ENCODE measurements at regions not wholly inside any gene's neighbourhood (a gene's known extent, or its start where the extent isn't known, plus 50 kb on each side); places are given as distances from the start of the nearest gene placed in this dataset.
"Not testable (repeated sequence)": the region's sequence is repeated elsewhere in the genome, so short reads cannot be mapped to it uniquely, and the experiment has no call there.

DNA sequence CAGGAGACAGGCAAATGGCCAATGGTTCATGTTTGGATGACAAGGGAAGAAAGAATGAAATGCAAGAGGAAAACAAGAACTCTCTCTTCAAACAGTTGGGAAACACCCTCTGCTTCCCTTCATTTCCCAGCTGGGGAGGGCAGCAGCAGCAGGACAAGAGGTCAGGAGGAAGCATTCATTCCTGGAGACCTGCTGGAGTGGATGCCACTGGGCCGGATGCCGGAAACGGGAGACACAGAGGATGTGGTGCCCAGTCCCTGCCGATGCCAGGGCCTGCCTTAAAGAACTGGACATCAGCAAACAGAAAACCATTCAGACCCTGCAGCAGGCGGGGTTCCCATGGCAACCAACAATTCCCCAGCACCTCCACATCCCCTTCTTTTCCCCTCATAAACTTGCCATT is 102.3 kb upstream of the ZNF648 start:
- peak in 1 of 2 donors; percentile 37 for DNase-seq (ENCODE audit: low read depth in 2 of 2)

- no peak for DNase-seq (ENCODE audit: low read depth in 2 of 2)
Measured at GRCh38 chr1:182159443-182159842, 97.9 kb upstream of the ZNF648 start.

- DNase-seq (ENCODE audit: low read depth in 2 of 2) = no peak
Measured at GRCh38 chr1:182157187-182157586, 95.7 kb upstream of the ZNF648 start.

GRCh38 chr1:182154425-182154824 is 92.9 kb upstream of the ZNF648 start:
- not testable (repeated sequence) for DNase-seq (ENCODE audit: low read depth in 2 of 2)

DNA sequence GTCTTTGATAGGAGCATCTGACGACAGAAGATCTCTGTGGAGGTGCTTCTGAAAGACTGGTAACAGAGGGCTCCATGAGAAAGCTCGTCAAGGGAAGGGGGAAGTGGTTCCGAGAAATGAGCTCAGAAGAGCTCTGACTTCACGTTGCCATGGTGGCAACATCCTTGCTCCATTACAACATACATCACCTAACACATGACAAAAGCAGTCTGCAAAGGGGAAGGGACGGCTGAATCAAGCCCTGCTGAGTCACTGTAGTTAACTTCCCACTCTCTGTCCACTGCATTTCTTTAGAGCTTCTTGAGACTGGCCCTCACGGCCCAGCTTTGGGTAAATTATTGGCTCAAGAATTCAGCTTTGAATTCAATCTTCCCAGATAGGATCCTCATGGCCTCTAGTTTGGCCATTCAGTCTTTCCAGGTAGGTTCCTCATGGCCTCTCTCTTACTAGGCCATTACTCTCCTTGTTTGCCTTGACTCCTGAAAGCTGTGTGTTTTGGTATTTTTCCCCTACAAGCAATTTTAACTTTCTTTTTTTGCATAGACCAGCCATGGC is 88.0 kb upstream of the ZNF648 start:
- DNase-seq (ENCODE audit: low read depth in 2 of 2) = no peak

DNA sequence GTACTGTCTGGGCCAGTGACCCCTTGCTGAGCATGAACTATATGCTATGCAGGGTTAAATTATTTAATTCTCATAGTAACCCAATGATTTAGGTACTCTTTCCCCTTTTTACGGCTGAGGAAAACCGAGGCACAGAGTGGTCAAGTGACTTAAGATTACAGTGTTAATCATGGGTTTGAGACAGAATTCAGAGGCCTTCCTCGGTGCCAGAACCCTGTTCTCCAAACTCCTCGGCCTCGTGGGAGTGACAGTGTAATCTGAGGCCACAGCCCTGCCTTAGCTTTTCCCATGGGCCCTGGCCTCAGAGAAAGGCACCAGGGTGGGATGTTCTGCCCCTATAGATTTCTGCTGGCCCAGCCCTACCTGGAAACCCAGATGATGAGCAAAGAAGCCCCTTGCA is 86.4 kb upstream of the ZNF648 start:
- no peak for DNase-seq (ENCODE audit: low read depth in 2 of 2)

- no peak for DNase-seq (ENCODE audit: low read depth in 2 of 2)
Measured at GRCh38 chr1:182147136-182147820, 85.8 kb upstream of the ZNF648 start.

DNA sequence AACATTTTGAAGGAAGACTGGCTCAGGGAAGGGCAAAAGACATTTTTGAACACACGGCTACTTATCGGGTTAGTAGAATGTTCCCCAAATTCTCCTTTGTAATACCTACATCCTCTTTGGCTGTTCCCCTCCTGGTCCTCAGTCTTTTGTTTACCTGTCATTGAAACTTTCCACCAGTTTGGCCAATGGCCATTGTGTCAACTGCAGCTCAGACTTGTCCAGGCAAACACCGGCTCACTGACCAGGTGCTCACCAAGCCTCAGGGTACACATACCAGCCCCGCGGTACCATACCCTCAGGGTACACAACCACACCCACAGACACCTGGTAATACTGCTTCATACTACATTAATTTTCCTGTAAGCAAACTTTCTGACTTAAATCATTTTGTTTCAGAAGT is 84.8 kb upstream of the ZNF648 start:
- DNase-seq (ENCODE audit: low read depth in 2 of 2) = no peak

DNA sequence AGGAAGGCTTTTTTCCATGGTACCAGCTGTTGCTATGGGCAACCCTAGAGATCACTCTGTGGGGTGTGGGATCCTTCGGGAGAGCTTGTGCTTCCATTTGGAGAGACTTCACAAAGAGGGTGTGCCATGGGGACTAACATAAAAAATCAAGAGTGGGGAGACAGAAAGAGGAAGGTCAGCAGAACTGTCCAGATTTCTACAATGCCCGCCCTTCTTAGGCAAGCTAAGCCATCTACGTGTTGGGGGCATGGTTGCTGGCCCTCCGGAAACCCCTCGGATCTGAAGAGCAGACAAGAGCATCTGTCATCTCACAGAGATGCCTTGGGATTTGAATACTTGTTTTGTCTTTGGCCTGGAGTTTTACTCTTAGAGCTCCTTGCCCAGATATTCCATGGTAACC is 83.9 kb upstream of the ZNF648 start:
- DNase-seq (ENCODE audit: low read depth in 2 of 2) = no peak

DNA sequence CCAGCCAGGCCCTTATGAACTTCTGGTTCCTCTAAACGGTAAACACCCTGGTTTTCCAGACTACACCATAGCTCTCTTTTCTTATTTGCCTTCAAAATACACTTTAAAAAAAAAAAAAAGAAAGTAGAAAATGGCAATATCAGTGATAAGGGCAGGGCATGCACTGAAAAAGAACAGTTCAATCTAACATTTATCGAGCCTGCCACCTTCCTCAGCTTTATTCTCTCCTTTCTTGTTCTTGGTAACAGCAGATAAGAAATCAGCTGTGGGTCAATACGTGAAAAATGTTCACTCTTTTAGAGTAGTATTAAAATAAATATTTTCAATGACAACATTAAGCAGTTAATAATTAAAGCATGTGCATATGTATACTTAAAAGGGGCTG is 83.1 kb upstream of the ZNF648 start:
- no peak for DNase-seq (ENCODE audit: low read depth in 2 of 2)

DNA sequence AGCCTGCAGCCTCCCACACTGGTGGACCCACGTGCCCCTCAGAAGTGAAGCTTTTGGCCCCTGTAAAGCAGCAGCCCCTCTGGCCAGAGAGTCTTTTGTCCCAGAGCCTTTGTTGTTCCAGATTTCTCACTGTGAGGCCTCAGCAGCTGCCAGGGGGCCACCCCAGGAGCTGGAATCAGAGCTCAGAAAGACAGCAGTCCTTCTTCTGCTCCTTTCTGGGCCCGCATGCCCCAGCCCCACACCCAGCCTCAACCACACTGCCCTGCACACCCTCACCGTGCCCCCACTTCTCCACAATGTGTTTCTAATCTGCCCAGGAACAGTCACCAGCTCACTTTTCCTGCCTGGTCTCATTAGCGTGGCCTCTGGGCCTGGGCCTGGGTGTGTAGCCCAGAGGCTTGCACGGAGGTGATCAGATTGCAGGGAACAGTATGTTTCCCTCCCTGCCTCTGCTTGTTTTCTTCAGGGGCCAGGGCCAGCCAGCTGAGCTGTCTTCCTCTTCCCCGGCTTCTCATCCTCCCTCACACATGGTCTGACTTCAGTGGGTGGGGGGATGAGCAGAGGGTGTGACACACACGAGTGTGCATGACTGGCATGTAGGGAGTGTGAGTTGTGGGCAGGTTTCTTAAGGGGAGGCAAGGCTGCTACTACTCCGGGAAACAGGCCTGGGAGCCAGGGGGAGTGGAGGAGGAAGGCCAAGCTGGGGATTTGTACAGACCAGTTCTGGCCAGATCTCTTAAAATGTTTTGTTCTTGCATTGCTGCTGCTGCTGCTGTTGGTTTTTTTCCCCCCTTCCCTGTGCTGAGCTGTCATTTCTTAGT is 82.5 kb upstream of the ZNF648 start:
- DNase-seq (ENCODE audit: low read depth in 2 of 2) = peak in 1 of 2 donors; percentile 5

DNA sequence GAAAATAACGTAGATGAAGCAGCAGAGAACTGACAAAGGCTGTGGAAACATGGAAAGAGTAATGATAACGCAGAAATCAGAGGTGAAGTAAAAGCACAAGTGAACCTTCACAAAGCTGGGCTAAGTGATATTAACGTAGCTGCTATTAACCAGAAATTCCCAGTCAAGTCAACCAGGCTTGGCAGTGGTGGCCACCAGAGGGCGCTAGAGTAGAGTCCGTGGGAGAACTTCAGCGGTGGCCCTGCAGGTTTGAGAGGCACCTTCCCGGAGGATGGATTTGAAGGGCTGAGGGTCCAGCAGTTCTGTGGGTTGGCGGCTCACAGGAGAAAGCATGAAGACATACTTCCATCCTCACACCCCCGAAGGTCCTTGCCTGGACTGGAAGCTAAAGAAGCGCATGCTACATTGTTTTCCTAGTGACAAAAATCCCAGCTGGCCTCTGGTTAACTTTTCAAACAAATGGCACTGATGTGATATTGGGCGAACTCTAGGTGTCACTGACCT is 81.7 kb upstream of the ZNF648 start:
- peak; percentile 72 to 82 for DNase-seq (ENCODE audit: low read depth in 2 of 2)

DNA sequence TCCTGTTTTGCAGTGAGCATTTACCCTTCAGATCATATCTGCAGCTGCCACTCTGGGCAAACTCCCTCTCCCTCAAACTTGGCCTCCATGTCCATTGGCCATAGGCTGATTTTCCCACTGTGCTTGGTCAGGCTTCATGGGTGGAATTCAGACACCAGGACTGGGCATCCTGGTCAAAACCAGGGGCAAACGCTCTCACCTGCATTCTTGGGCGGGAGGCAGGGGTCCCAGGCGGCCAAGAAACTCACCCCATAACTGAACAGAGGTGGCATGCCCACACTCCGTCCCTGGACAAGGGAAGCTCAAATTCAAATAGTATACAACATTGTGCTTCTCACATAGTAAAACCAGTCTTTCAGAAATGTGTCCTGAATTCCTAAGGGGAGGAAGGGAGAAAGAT is 81.1 kb upstream of the ZNF648 start:
- no peak for DNase-seq (ENCODE audit: low read depth in 2 of 2)

GRCh38 chr1:182141040-182141439 is 79.5 kb upstream of the ZNF648 start:
- DNase-seq (ENCODE audit: low read depth in 2 of 2) = no peak

- no peak for DNase-seq (ENCODE audit: low read depth in 2 of 2)
Measured at GRCh38 chr1:182139496-182139895, 78.0 kb upstream of the ZNF648 start.

DNA sequence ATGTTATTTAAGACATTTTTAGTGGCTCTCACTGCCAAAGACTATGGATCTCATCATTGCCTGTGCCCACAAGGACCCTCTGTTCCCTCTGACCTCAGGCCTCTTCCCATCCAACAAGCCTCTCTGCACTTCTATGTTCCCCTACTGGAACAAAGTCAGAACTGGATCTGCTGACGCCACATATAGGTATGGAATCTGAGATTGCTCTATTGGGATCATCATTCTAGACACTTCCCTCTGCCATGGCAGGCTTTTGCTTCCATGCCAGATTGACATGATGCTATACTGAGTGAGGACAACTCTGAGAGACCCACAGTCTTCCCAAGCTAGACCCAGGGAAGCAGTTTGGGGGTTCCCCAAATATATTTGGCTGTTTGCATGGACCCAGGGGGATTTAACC is 76.0 kb upstream of the ZNF648 start:
- DNase-seq (ENCODE audit: low read depth in 2 of 2) = no peak

GRCh38 chr1:182135946-182136345 is 74.4 kb upstream of the ZNF648 start:
- DNase-seq (ENCODE audit: low read depth in 2 of 2) = no peak

DNA sequence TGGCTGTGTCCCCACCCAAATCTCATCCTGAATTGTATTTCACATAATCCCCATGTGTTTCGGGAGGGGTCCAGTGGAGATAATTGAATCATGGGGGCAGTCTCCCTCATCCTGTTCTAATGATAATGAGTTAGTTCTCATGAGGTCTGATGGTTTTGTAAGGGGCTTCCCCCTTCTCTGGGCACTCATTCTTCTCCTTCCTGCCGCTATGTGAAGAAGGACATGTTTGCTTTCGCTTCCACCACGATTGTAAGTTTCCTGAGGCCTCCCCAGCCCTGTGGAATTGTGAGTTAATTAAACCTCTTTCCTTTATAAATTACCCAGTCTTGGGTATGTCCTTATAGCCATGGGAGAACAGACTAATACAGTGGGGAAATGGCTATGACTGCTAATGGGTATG is 72.7 kb upstream of the ZNF648 start:
- DNase-seq (ENCODE audit: low read depth in 2 of 2) = no peak

GRCh38 chr1:182133181-182133580 is 71.7 kb upstream of the ZNF648 start:
- DNase-seq (ENCODE audit: low read depth in 2 of 2) = no peak

- no peak for DNase-seq (ENCODE audit: low read depth in 2 of 2)
Measured at GRCh38 chr1:182129398-182129797, 67.9 kb upstream of the ZNF648 start.

- DNase-seq (ENCODE audit: low read depth in 2 of 2) = no peak
Measured at GRCh38 chr1:182128502-182128901, 67.0 kb upstream of the ZNF648 start.

DNA sequence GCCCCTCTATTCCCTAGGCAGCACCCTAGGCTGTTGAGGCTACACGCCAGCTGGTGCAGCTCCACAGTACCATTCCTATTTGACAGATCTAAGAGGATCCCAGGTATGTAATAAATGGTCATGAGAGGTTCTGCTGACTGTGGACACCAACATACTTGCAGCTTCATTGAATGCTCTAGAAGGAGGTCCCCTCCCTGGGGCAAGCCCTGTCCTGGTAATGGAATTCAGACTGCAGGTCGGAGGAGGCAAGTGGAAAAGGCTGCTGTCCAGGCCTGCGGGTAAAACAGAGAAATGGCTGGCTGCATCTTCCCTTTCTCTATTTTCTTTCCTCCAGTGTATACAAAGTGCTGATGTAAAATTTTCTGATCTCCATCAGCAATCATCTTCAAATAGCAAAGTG is 66.1 kb upstream of the ZNF648 start:
- no peak for DNase-seq (ENCODE audit: low read depth in 2 of 2)
